Skeletal muscle tissue (tissue), 3 donors: ENCODE measurements at regions not wholly inside any gene's neighbourhood (a gene's known extent, or its start where the extent isn't known, plus 50 kb on each side); places are given as distances from the start of the nearest gene placed in this dataset.

Experiments used
- H3K27ac ChIP-seq: one replicate; pipeline ENCODE4 v1.7.0; 2013; ENCODE audit warnings: mild to moderate bottlenecking, low read depth, low read length, inconsistent platforms
- H3K27me3 ChIP-seq, 3 donors: one replicate each; pipeline ENCODE4 v1.7.0; 2013; ENCODE audit warnings: low read length in 3 of 3; ENCODE audit not compliant: control insufficient read depth in 3 of 3, insufficient read depth in 3 of 3
- H3K36me3 ChIP-seq, 3 donors: one replicate each; pipeline ENCODE4 v1.7.0; 2013; ENCODE audit warnings: low read length in 3 of 3; ENCODE audit not compliant: control insufficient read depth in 3 of 3, insufficient read depth in 3 of 3
- H3K4me1 ChIP-seq, 3 donors: one replicate each; pipeline ENCODE4 v1.7.0; 2013; ENCODE audit warnings: low read length in 3 of 3, mild to moderate bottlenecking in 3 of 3; ENCODE audit not compliant: control insufficient read depth in 3 of 3, insufficient read depth in 3 of 3
- H3K4me3 ChIP-seq, 3 donors: one replicate each; pipeline ENCODE4 v1.7.0; 2013; ENCODE audit warnings: low read length in 3 of 3
- H3K9ac ChIP-seq, 3 donors: one replicate each; pipeline ENCODE4 v1.7.0; 2013; ENCODE audit warnings: low read length in 3 of 3, mild to moderate bottlenecking in 3 of 3, moderate library complexity in 2 of 3, low read depth in 1 of 3
- H3K9me3 ChIP-seq, 3 donors: one replicate each; pipeline ENCODE4 v1.7.0; 2013; ENCODE audit warnings: low read length in 3 of 3; ENCODE audit not compliant: control insufficient read depth in 3 of 3
- donor health status: Osteomylitis.

DNA sequence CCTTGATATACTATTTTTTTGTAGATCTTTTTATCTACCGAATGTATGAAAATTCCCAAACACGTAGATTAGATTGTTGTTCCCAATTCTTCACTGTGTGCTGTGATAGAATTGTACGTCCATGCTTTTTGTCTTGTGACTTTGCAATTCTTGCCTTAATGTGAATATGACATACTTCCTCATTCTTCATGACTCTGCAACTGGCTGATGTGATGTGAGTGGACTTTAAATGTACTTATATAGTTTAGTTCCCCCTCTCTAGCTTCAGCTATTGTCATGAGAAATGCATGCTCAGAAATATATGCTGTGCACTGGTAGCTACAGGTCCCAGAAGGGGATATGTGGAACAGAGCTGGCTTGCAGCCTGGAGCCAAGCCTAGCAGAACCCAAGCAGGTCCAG lies 89.4 kb downstream of the FTHL17 start:
- H3K27me3 ChIP-seq, result no peaks in the 10 kb centered on the region
- H3K4me3 ChIP-seq, result no peak overlapping the region
- H3K9ac ChIP-seq, result no peak overlapping the region
- H3K4me1 ChIP-seq, result peaks cover 0 to 2% (median 0%) of the 10 kb centered on the region in 3 donors
- no peaks in the 10 kb centered on the region for H3K9me3 ChIP-seq
- no peak overlapping the region for H3K27ac ChIP-seq
- H3K36me3 ChIP-seq, result no peaks in the 10 kb centered on the region

GRCh38 chrX:30981968-30982367 lies 89.9 kb downstream of the FTHL17 start:
- Histone ChIP-seq H3K27ac (peak overlapping the region; percentile 15), H3K4me1 (peaks cover 0 to 2% (median 0%) of the 10 kb centered on the region in 3 donors), H3K9me3 (no peaks in the 10 kb centered on the region), H3K27me3 (no peaks in the 10 kb centered on the region), H3K36me3 (no peaks in the 10 kb centered on the region), H3K9ac (no peak overlapping the region), H3K4me3 (no peak overlapping the region)

- Histone ChIP-seq H3K4me1 (peaks cover 0 to 2% (median 0%) of the 10 kb centered on the region in 3 donors), H3K36me3 (no peaks in the 10 kb centered on the region), H3K4me3 (no peak overlapping the region), H3K9me3 (no peaks in the 10 kb centered on the region), H3K9ac (no peak overlapping the region), H3K27ac (no peak overlapping the region), H3K27me3 (no peaks in the 10 kb centered on the region)
Observed at GRCh38 chrX:30979271-30979670, 90.2 kb upstream of the TAB3 start.

DNA sequence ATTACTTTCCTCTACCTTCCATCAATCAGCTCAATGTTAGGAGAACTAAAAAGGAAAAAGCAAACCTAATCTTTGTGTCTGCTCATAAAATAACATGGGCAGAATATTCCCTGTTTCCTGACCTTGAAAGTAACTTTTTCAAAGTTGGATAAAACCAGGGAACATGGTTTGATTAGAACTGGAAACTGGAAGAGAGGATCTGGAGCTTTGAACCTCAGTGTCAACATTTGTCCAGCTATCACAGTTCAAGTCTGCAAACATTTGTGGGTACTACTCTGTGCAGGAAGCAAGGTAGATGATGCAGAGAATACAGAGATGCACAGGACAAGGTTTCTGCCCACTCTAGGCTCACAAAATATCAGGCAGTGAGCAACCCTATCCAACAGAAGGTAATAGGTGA lies 86.4 kb upstream of the TAB3 start:
- no peak overlapping the region for H3K4me3 ChIP-seq
- H3K9me3 ChIP-seq, result no peaks in the 10 kb centered on the region
- H3K27me3 ChIP-seq, result no peaks in the 10 kb centered on the region
- H3K36me3 ChIP-seq, result no peaks in the 10 kb centered on the region
- no peak overlapping the region for H3K9ac ChIP-seq
- H3K27ac ChIP-seq, result no peak overlapping the region
- H3K4me1 ChIP-seq, result no peaks in the 10 kb centered on the region

- no peaks in the 10 kb centered on the region for H3K27me3 ChIP-seq
- H3K4me3 ChIP-seq, result no peak overlapping the region
- H3K9ac ChIP-seq, result no peak overlapping the region
- H3K4me1 ChIP-seq, result no peaks in the 10 kb centered on the region
- H3K9me3 ChIP-seq, result no peaks in the 10 kb centered on the region
- no peak overlapping the region for H3K27ac ChIP-seq
- H3K36me3 ChIP-seq, result no peaks in the 10 kb centered on the region
Observed at GRCh38 chrX:30973784-30974427, 84.9 kb upstream of the TAB3 start.

- Histone ChIP-seq H3K4me1 (no peaks in the 10 kb centered on the region), H3K9me3 (no peaks in the 10 kb centered on the region), H3K36me3 (no peaks in the 10 kb centered on the region), H3K9ac (no peak overlapping the region), H3K4me3 (peak overlapping the region; percentile 3 to 43 (median 9)), H3K27me3 (no peaks in the 10 kb centered on the region), H3K27ac (no peak overlapping the region)
Observed at GRCh38 chrX:30971774-30972603, 82.9 kb upstream of the TAB3 start.

GRCh38 chrX:30967516-30967915 lies 78.5 kb upstream of the TAB3 start:
- H3K27me3 ChIP-seq, result no peaks in the 10 kb centered on the region
- no peaks in the 10 kb centered on the region for H3K4me1 ChIP-seq
- H3K27ac ChIP-seq, result no peak overlapping the region
- H3K9ac ChIP-seq, result no peak overlapping the region
- no peak overlapping the region for H3K4me3 ChIP-seq
- no peaks in the 10 kb centered on the region for H3K36me3 ChIP-seq
- no peaks in the 10 kb centered on the region for H3K9me3 ChIP-seq

DNA sequence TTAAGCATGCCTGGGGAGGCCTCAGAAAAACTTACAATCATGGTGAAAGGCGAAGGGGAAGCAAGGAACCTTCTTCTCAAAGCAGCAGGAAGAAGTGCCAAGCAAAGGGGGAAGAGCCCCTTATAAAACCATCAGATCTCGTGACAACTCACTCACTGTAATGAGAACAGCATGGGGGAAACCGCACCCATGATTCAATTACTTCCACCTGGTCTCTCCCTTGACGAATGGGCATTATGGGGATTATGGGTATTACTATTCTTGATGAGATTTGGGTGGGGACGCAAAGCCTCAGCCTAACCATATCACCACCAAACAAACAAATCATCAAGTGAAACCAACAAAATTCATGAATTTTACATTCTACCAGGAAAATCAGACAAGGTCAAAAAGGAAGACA lies 76.7 kb upstream of the TAB3 start:
- no peaks in the 10 kb centered on the region for H3K36me3 ChIP-seq
- H3K27ac ChIP-seq, result no peak overlapping the region
- H3K4me1 ChIP-seq, result no peaks in the 10 kb centered on the region
- H3K9me3 ChIP-seq, result no peaks in the 10 kb centered on the region
- no peak overlapping the region for H3K4me3 ChIP-seq
- no peaks in the 10 kb centered on the region for H3K27me3 ChIP-seq
- H3K9ac ChIP-seq, result no peak overlapping the region

- no peaks in the 10 kb centered on the region for H3K4me1 ChIP-seq
- no peaks in the 10 kb centered on the region for H3K9me3 ChIP-seq
Observed at GRCh38 chrX:30961387-30962174, 72.5 kb upstream of the TAB3 start.

GRCh38 chrX:30957753-30958152 lies 68.7 kb upstream of the TAB3 start:
- H3K9ac ChIP-seq, result no peak overlapping the region
- no peaks in the 10 kb centered on the region for H3K9me3 ChIP-seq
- no peaks in the 10 kb centered on the region for H3K27me3 ChIP-seq
- H3K4me3 ChIP-seq, result no peak overlapping the region
- no peaks in the 10 kb centered on the region for H3K4me1 ChIP-seq
- H3K36me3 ChIP-seq, result no peaks in the 10 kb centered on the region
- H3K27ac ChIP-seq, result no peak overlapping the region

More at GRCh38 chrX:30961387-30962174, 72.5 kb upstream of the TAB3 start:
- Histone ChIP-seq H3K9ac (no peak overlapping the region), H3K36me3 (no peaks in the 10 kb centered on the region), H3K27ac (no peak overlapping the region), H3K4me3 (no peak overlapping the region), H3K27me3 (no peaks in the 10 kb centered on the region)
